ENCODE measurements at regions not wholly inside any gene's neighbourhood (a gene's known extent, or its start where the extent isn't known, plus 50 kb on each side); places are given as distances from the start of the nearest gene placed in this dataset.

- 90% methylated on average over 4 of the region's 4 CpGs; no CpG with 5 or more reads in 1 of the 2 experiments for WGBS, 2 experiments (ENCODE audit: extremely low coverage in 1 of 2, insufficient coverage in 1 of 2, insufficient read length in 1 of 2, insufficient replicate concordance in 2 of 2, low coverage in 1 of 2, low lambda C conversion rate in 2 of 2, missing lambda C conversion rate in 1 of 2)
- TF ChIP-seq ATF3 (IDR thresholded peaks at IDR 0.05; ENCODE audit: insufficient read depth, low read depth, low read length) (no peak), SIRT6 (IDR thresholded peaks at IDR 0.05; ENCODE audit: low read length) (no peak), ASH2L (IDR thresholded peaks at IDR 0.05; ENCODE audit: low read length) (no peak), TCF12 (IDR thresholded peaks at IDR 0.05; ENCODE audit: low read depth, low read length) (no peak), CTBP2 (IDR thresholded peaks at IDR 0.05; ENCODE audit: borderline replicate concordance, insufficient read depth, insufficient read length, low read length) (no peak), YY1 (IDR thresholded peaks at IDR 0.05; ENCODE audit: low read depth, low read length) (no peak), TAF7 (optimal IDR thresholded peaks at IDR 0.05; ENCODE audit: borderline replicate concordance, low read depth, low read length) (no peak), SP4 (IDR thresholded peaks at IDR 0.05; ENCODE audit: low read length) (no peak), JUN (IDR thresholded peaks at IDR 0.05; ENCODE audit: low read depth, low read length) (no peak), ZNF274 (IDR thresholded peaks at IDR 0.05; ENCODE audit: borderline replicate concordance, extremely low read depth, low read length) (no peak), CREB1 (IDR thresholded peaks at IDR 0.05) (no peak)
Observed at GRCh38 chr2:13006426-13006825, 289.7 kb downstream of the TRIB2 start.

More at GRCh38 chr2:13006426-13006825, 289.7 kb downstream of the TRIB2 start:
- H3K4me3 ChIP-seq (ENCODE audit: extremely low read depth in 1 of 4, insufficient read depth in 2 of 4, low read depth in 3 of 4, low read length in 4 of 4), result 0 out of 8 replicates have a peak overlapping the region, but pooled peaks of 1 of the 4 experiments have one; percentile 2
- H3K18ac ChIP-seq (ENCODE audit: extremely low read depth, low read length), result no peak overlapping the region
- no peak overlapping the region for H3K14ac ChIP-seq (ENCODE audit: insufficient read length)
- H4K5ac ChIP-seq (ENCODE audit: insufficient read length, low read depth, low read length), result no peak overlapping the region
- H3K27me3 ChIP-seq (replicated peaks in 1 of 4; ENCODE audit: control insufficient read depth in 3 of 4, extremely low read depth in 1 of 4, insufficient read depth in 3 of 4, low read length in 3 of 4), result no peaks in the 10 kb centered on the region
- H3K9me3 ChIP-seq (ENCODE audit: insufficient read depth in 2 of 2, low read depth in 1 of 2, low read length in 1 of 2), result no peaks in the 10 kb centered on the region
- no peaks in the 10 kb centered on the region for H3K79me2 ChIP-seq (ENCODE audit: control insufficient read depth in 1 of 2, insufficient read depth in 2 of 2, low read length in 2 of 2)
- no peak overlapping the region for H3K23ac ChIP-seq (ENCODE audit: insufficient read length)
- H2BK12ac ChIP-seq (ENCODE audit: low read depth, low read length), result no peak overlapping the region
- H3K4me2 ChIP-seq (ENCODE audit: insufficient read depth in 1 of 2, low read depth in 2 of 2, low read length in 2 of 2), result no peak overlapping the region
- H2AK5ac ChIP-seq (ENCODE audit: low read depth, low read length), result no peak overlapping the region
- FAIRE-seq, result no peak
- H2BK120ac ChIP-seq (replicated peaks; ENCODE audit: low read depth, low read length), result no peak overlapping the region
- ChIA-PET POLR2A (ENCODE audit: partially characterized antibody) (no interaction called here), CTCF (ENCODE audit: partially characterized antibody) (interaction anchor here (0.8 to 2.2 kb wide), 49 partner anchors 9 to 1226 kb away, joined by 3 to 22 read pairs (median 4); partner anchors contain the start of gene TRIB2)
- H2BK20ac ChIP-seq (ENCODE audit: low read length), result no peak overlapping the region
- no peaks in the 10 kb centered on the region for H3K23me2 ChIP-seq (ENCODE audit: low read depth, low read length)
- no peak overlapping the region for H3K9ac ChIP-seq (replicated peaks in 1 of 4; ENCODE audit: extremely low read depth in 1 of 4, low read depth in 3 of 4, low read length in 3 of 4)
- H3K27ac ChIP-seq (ENCODE audit: low read depth, low read length), result no peak overlapping the region
- no peak overlapping the region for H2BK5ac ChIP-seq (ENCODE audit: low read depth, low read length)
- no peak overlapping the region for H3K56ac ChIP-seq (replicated peaks; ENCODE audit: insufficient read length, low read depth, low read length)
- H2BK15ac ChIP-seq (ENCODE audit: low read length), result no peak overlapping the region
- no peak overlapping the region for H2AFZ ChIP-seq (ENCODE audit: low read length)
- H4K91ac ChIP-seq (replicated peaks; ENCODE audit: insufficient read length, low read length), result no peak overlapping the region
- no peaks in the 10 kb centered on the region for H3K79me1 ChIP-seq (ENCODE audit: low read depth, low read length)
- H4K20me1 ChIP-seq (replicated peaks in 1 of 2; ENCODE audit: control insufficient read depth in 1 of 2, insufficient read depth in 2 of 2, low read length in 2 of 2), result no peaks in the 10 kb centered on the region
- H4K8ac ChIP-seq (ENCODE audit: extremely low read depth, insufficient read depth, low read length), result no peak overlapping the region
- H3K4ac ChIP-seq (replicated peaks; ENCODE audit: insufficient read length, low read depth, low read length), result no peak overlapping the region
- H3K36me3 ChIP-seq (ENCODE audit: control insufficient read depth in 2 of 4, insufficient read depth in 4 of 4, low read length in 3 of 4), result no peaks in the 10 kb centered on the region
- DNase-seq (ENCODE audit: low read depth in 1 of 2, low spot score in 2 of 2), result no peak
- peaks cover 0 to 5% (median 0%) of the 10 kb centered on the region in 4 experiments; a peak in 1 of 7 replicates for H3K4me1 ChIP-seq (replicated peaks in 1 of 4; ENCODE audit: control insufficient read depth in 3 of 4, insufficient read depth in 4 of 4, low read length in 3 of 4)

Measured in H1 (cell line).